Pons (tissue), 1 donor: ENCODE measurements at regions not wholly inside any gene's neighbourhood (a gene's known extent, or its start where the extent isn't known, plus 50 kb on each side); places are given as distances from the start of the nearest gene placed in this dataset.

ENCODE experiments used
- DNase-seq: peaks from one replicate; pipeline ENCODE4 v3.0.0-alpha.2; 2016; ENCODE audit warnings: low spot score

- DNase-seq = no peak
These were observed 68.6 kb downstream of the ZNF621 start for GRCh38 chr3:40593351-40593750.

- DNase-seq = no peak
These were observed 72.7 kb downstream of the ZNF621 start for GRCh38 chr3:40597441-40597840.

GRCh38 chr3:40598338-40598737 lies 73.6 kb downstream of the ZNF621 start:
- DNase-seq = no peak

GRCh38 chr3:40598962-40599361 lies 74.2 kb downstream of the ZNF621 start:
- DNase-seq = no peak

- no peak for DNase-seq
These were observed 78.1 kb downstream of the ZNF621 start for GRCh38 chr3:40602778-40603385.

- no peak for DNase-seq
These were observed 81.2 kb downstream of the ZNF621 start for GRCh38 chr3:40605960-40606359.

GRCh38 chr3:40608091-40608490 lies 83.3 kb downstream of the ZNF621 start:
- no peak for DNase-seq

- DNase-seq = no peak
These were observed 88.5 kb downstream of the ZNF621 start for GRCh38 chr3:40613306-40613705.

- DNase-seq = no peak
These were observed 90.6 kb downstream of the ZNF621 start for GRCh38 chr3:40615110-40615915.

- no peak for DNase-seq
These were observed 91.4 kb downstream of the ZNF621 start for GRCh38 chr3:40615918-40616819.

- DNase-seq = no peak
These were observed 92.3 kb downstream of the ZNF621 start for GRCh38 chr3:40617084-40617483.

GRCh38 chr3:40618158-40618557 lies 93.4 kb downstream of the ZNF621 start:
- no peak for DNase-seq

GRCh38 chr3:40620151-40620550 lies 95.4 kb downstream of the ZNF621 start:
- DNase-seq = peak; percentile 5

GRCh38 chr3:40621252-40621651 lies 96.5 kb downstream of the ZNF621 start:
- no peak for DNase-seq

- DNase-seq = no peak
These were observed 98.8 kb downstream of the ZNF621 start for GRCh38 chr3:40623567-40623966.

GRCh38 chr3:40624189-40624769 lies 99.5 kb downstream of the ZNF621 start:
- DNase-seq = no peak

GRCh38 chr3:40627095-40627494 lies 102.3 kb downstream of the ZNF621 start:
- no peak for DNase-seq

- DNase-seq = no peak
These were observed 104.2 kb downstream of the ZNF621 start for GRCh38 chr3:40628984-40629383.

GRCh38 chr3:40631341-40631995 lies 106.7 kb downstream of the ZNF621 start:
- no peak for DNase-seq

GRCh38 chr3:40637906-40638305 lies 113.1 kb downstream of the ZNF621 start:
- no peak for DNase-seq

GRCh38 chr3:40639006-40639405 lies 114.2 kb downstream of the ZNF621 start:
- no peak for DNase-seq

GRCh38 chr3:40642812-40643211 lies 118.1 kb downstream of the ZNF621 start:
- DNase-seq = no peak
